Gastroesophageal sphincter (tissue), 4 donors: ENCODE measurements at regions not wholly inside any gene's neighbourhood (a gene's known extent, or its start where the extent isn't known, plus 50 kb on each side); places are given as distances from the start of the nearest gene placed in this dataset.

Source experiments
- ATAC-seq: fragments of 150-250 bp; one replicate; pipeline ENCODE4 v1.9.1; 2016; ENCODE audit warnings: mild to moderate bottlenecking, moderate library complexity
- H3K27ac ChIP-seq, 4 donors: fragments of 200-600 bp; sonication (generic) in 3 of 4; 1 replicate in 3 of 4; 2 replicates in 1 of 4; pipeline ENCODE4 v1.5.1; 2016 to 2019
- H3K27me3 ChIP-seq: fragments of 200-600 bp; sonication (generic); one replicate; pipeline ENCODE4 v1.5.1; 2019
- H3K36me3 ChIP-seq, 2 donors: fragments of 200-600 bp; sonication (generic); one replicate each; pipeline ENCODE4 v1.5.1; 2019; ENCODE audit warnings: control low read depth in 1 of 2
- H3K4me1 ChIP-seq, 3 donors: fragments of 200-600 bp; sonication (generic); 1 replicate in 2 of 3; 2 replicates in 1 of 3; pipeline ENCODE4 v1.5.1; 2016 to 2019; ENCODE audit warnings: control low read depth in 2 of 3
- H3K4me3 ChIP-seq, 2 donors: fragments of 200-600 bp; sonication (generic); one replicate each; pipeline ENCODE4 v1.5.1; 2019; ENCODE audit warnings: mild to moderate bottlenecking in 1 of 2, moderate library complexity in 1 of 2
- H3K9me3 ChIP-seq, 3 donors: fragments of 200-600 bp; sonication (generic); one replicate each; pipeline ENCODE4 v1.5.1; 2017 to 2019; ENCODE audit warnings: control low read depth in 2 of 3
- EP300 ChIP-seq: sonication (generic); formaldehyde crosslinking; IDR thresholded peaks from one replicate; pipeline ENCODE4 v1.6.1; 2017; ENCODE audit warnings: antibody characterized with exemption, mild to moderate bottlenecking
- POLR2A ChIP-seq, 2 donors: fragments of 450-650 bp; IDR thresholded peaks; one replicate each; pipeline ENCODE4 v1.6.1; 2017; ENCODE audit warnings: antibody characterized with exemption in 2 of 2, mild to moderate bottlenecking in 2 of 2, moderate library complexity in 1 of 2
- POLR2AphosphoS5 ChIP-seq: sonication (generic); formaldehyde crosslinking; IDR thresholded peaks from one replicate; pipeline ENCODE4 v1.6.1; 2017; ENCODE audit warnings: antibody characterized with exemption
- WGBS, 2 donors: methylation state at CpG; one replicate each; pipeline ENCODE4 v1.1.5; 2018; ENCODE audit warnings: low coverage in 1 of 2; 5-methylcytosine and 5-hydroxymethylcytosine counted together
- TF ChIP-seq, protein P1 (sequence below), 4 experiments: fragments of 200-600 bp in 2 of 4; fragments of 450-650 bp in 2 of 4; sonication (generic) in 1 of 4; IDR thresholded peaks; one replicate each; pipeline ENCODE4 v1.5.1; 2017 to 2019; ENCODE audit warnings: antibody characterized with exemption in 4 of 4, mild to moderate bottlenecking in 2 of 4, moderate library complexity in 2 of 4

DNA sequence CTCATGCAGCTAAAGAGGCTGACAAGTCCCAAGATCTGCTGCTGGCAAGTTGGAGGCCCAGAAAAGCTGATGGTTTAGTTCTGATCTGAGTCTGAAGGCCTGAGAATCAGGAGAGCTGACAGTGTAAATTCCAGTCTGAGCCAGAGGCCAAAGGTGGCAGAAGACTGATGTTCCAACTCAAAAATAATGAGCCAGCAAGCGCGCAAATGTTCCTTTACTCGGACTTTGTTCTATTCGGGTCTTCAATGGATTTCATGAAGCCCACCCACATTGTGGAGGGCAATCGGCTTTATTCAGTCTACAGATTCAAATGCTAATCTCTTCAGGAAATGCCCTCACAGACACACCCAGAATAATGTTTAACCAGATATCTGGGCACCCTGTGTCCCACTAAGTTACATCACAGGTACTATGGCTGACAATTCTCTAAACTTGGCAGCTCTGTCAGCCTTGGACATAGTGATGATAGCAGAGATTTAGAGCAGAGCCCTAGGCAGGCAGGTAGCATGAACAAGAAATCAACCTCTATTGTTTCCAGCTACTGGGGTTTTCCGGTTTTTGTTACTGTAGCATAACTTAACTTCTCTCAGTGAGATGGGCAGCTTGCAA lies 318.5 kb downstream of the HRH4 start:
- H3K4me3 ChIP-seq = no peak overlapping the region
- no peak for ATAC-seq
- H3K27ac ChIP-seq = no peak overlapping the region
- H3K4me1 ChIP-seq = no peaks in the 10 kb centered on the region
- H3K36me3 ChIP-seq = no peaks in the 10 kb centered on the region
- 52 to 73% methylated on average over 6 of the region's 6 CpGs for WGBS, 2 donors
- no peaks in the 10 kb centered on the region for H3K9me3 ChIP-seq
- H3K27me3 ChIP-seq = no peaks in the 10 kb centered on the region
- TF ChIP-seq, protein P1, sequence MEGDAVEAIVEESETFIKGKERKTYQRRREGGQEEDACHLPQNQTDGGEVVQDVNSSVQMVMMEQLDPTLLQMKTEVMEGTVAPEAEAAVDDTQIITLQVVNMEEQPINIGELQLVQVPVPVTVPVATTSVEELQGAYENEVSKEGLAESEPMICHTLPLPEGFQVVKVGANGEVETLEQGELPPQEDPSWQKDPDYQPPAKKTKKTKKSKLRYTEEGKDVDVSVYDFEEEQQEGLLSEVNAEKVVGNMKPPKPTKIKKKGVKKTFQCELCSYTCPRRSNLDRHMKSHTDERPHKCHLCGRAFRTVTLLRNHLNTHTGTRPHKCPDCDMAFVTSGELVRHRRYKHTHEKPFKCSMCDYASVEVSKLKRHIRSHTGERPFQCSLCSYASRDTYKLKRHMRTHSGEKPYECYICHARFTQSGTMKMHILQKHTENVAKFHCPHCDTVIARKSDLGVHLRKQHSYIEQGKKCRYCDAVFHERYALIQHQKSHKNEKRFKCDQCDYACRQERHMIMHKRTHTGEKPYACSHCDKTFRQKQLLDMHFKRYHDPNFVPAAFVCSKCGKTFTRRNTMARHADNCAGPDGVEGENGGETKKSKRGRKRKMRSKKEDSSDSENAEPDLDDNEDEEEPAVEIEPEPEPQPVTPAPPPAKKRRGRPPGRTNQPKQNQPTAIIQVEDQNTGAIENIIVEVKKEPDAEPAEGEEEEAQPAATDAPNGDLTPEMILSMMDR (IDR thresholded peaks at IDR 0.05) = no peak
- TF ChIP-seq POLR2A (IDR thresholded peaks at IDR 0.05) (no peak), POLR2AphosphoS5 (no peak), EP300 (no peak)

DNA sequence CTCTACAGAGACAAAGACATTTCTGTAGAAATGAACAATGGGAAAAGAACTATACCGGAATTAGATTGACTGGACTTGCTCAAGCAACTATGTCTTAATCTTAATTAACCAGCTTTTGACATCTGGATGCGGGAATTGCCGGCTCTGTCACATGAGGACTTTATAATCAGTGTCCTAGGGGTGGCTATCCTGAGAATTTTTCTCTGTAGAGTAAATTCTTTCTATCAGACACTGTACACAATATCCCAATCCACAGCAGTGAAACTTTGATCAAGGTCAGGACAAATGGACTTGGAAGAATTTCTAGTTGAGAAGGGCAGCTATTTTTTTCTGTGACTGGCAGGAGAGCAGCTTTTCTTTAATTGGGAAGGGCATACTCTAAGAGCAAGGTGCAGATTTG lies 322.1 kb downstream of the HRH4 start:
- Histone ChIP-seq H3K27me3 (no peaks in the 10 kb centered on the region), H3K9me3 (no peaks in the 10 kb centered on the region), H3K4me3 (no peak overlapping the region), H3K36me3 (no peaks in the 10 kb centered on the region), H3K4me1 (no peaks in the 10 kb centered on the region), H3K27ac (no peak overlapping the region)
- TF ChIP-seq, protein P1 (IDR thresholded peaks at IDR 0.05) = no peak
- TF ChIP-seq EP300 (no peak), POLR2A (IDR thresholded peaks at IDR 0.05) (no peak), POLR2AphosphoS5 (no peak)
- WGBS, 2 donors = 75 to 92% methylated on average over 3 of the region's 3 CpGs
- no peak for ATAC-seq

DNA sequence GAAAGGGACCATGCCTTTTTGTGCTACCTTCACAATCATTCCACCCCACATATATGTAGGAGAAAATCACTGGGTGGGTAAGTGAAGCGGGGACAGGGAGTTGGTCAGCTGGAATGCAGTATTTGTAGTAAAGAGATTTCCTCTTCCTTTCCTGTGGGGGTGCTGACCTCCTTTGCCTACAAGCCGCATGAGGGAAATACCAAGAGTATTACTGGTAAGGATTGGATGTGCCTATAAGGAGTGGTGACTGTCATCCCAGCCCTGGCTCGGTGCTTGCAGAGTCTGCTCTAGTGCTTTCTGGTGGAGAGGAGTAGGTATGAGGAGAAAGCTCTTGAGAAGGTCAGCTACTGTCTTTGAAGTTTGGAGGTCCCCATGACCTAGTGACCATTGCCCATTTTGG lies 324.6 kb downstream of the HRH4 start:
- Histone ChIP-seq H3K27ac (no peak overlapping the region), H3K27me3 (no peaks in the 10 kb centered on the region), H3K4me3 (no peak overlapping the region), H3K9me3 (peaks cover 0 to 5% (median 0%) of the 10 kb centered on the region in 3 donors), H3K4me1 (no peaks in the 10 kb centered on the region), H3K36me3 (no peaks in the 10 kb centered on the region)
- WGBS, 2 donors = 93 to 100% methylated on average over 1 to 3 of the region's 3 CpGs
- no peak for TF ChIP-seq POLR2A (IDR thresholded peaks at IDR 0.05)
- no peak for TF ChIP-seq POLR2AphosphoS5
- TF ChIP-seq, protein P1 (IDR thresholded peaks at IDR 0.05) = no peak
- TF ChIP-seq EP300 = no peak
- ATAC-seq = no peak

DNA sequence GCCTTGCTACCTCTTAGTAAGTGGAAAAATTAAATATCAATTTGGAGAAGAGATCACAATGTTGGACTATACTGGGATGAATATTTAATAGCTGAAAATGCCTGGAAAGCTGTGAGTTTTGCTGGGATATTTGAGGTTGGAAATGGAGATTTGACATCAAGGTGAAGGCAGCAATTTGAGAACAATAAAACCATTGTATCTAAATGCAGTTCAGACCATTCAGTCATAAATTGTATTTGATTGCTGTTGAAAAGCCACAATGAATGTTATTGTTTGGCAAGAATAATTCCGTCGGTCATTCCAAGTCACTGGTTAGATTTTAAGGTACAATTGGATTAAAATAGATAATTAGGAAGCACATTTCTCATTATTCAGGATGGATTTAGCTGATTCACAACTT lies 325.6 kb downstream of the HRH4 start:
- Histone ChIP-seq H3K4me3 (no peak overlapping the region), H3K36me3 (no peaks in the 10 kb centered on the region), H3K4me1 (no peaks in the 10 kb centered on the region), H3K27me3 (no peaks in the 10 kb centered on the region), H3K27ac (no peak overlapping the region), H3K9me3 (peaks cover 0 to 5% (median 0%) of the 10 kb centered on the region in 3 donors)
- TF ChIP-seq EP300 (no peak), POLR2A (IDR thresholded peaks at IDR 0.05) (no peak), POLR2AphosphoS5 (no peak)
- TF ChIP-seq, protein P1 (IDR thresholded peaks at IDR 0.05) = no peak
- WGBS, 2 donors = 66 to 85% methylated on average over 2 of the region's 2 CpGs
- ATAC-seq = no peak

DNA sequence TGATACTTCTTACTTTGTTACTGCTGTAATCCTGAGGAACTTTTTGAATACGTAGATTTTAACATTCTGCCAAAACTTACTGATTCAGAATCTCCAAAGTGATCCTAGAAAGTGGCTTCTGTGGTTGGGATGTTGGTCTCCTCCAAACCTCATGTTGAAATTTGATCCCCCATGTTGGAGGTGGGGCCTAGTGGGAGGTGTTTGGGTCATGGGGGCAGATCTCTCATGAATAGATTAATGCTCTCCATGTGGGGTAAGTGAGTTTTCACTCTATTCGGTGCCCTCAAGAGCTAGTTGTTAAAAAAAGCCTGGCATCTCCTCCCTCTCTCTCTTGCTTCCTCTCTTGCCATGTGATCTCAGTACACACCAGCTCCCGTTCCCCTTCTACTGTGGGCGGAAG lies 329.9 kb downstream of the HRH4 start:
- H3K27me3 ChIP-seq = no peaks in the 10 kb centered on the region
- H3K4me3 ChIP-seq = no peak overlapping the region
- peaks cover 0 to 5% (median 0%) of the 10 kb centered on the region in 3 donors for H3K9me3 ChIP-seq
- TF ChIP-seq, protein P1 (IDR thresholded peaks at IDR 0.05) = no peak
- TF ChIP-seq POLR2AphosphoS5 (no peak), EP300 (no peak), POLR2A (IDR thresholded peaks at IDR 0.05) (no peak)
- WGBS, 2 donors = 73 to 83% methylated on average over 2 to 4 of the region's 4 CpGs
- no peak overlapping the region for H3K27ac ChIP-seq
- no peaks in the 10 kb centered on the region for H3K36me3 ChIP-seq
- H3K4me1 ChIP-seq = peaks cover 0 to 6% (median 0%) of the 10 kb centered on the region in 3 donors
- ATAC-seq = no peak
